ENCODE measurements at regions not wholly inside any gene's neighbourhood (a gene's known extent, or its start where the extent isn't known, plus 50 kb on each side); places are given as distances from the start of the nearest gene placed in this dataset.

DNA sequence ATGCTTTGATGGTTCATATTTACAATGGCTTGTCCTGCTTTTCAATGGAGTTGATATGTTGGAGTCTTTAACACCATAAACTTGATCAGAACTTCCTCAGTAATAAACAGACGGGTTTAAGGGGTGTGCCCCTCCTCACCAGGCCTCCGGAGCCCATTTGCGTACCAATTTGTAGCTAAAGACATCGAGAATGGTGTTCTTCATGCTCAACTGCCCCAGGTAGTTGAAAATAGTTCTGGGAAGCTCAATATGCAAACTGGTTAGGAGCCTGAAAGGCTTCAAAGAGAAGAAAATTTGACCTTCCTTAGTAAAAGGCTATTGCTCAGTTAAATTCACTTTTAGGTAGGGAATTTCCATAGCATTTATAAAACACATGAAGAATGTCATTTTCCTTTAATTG lies 68.1 kb upstream of the RRP15 start:
- H3K36me3 ChIP-seq, result no peaks in the 10 kb centered on the region
- ATAC-seq (no peak), DNase-seq (no peak)
- no peaks in the 10 kb centered on the region for H3K27me3 ChIP-seq
- WGBS (ENCODE audit: insufficient coverage, low coverage, low lambda C conversion rate, missing lambda C conversion rate), result 29% methylated on average over 3 of the region's 4 CpGs
- H3K9me3 ChIP-seq, result no peaks in the 10 kb centered on the region
- intact Hi-C loops (cut with DNase I), result no loop called here
- H3K4me3 ChIP-seq, result no peak overlapping the region
- no peak overlapping the region for H3K27ac ChIP-seq
- no peak for TF ChIP-seq POLR2A (IDR thresholded peaks at IDR 0.05)
- TF ChIP-seq CTCF (IDR thresholded peaks at IDR 0.05), result no peak
- H3K4me1 ChIP-seq, result no peaks in the 10 kb centered on the region

GRCh38 chr1:218219460-218219859 lies 65.6 kb upstream of the RRP15 start:
- intact Hi-C loops (cut with DNase I), result no loop called here
- ATAC-seq, result no peak
- Histone ChIP-seq H3K4me3 (no peak overlapping the region), H3K27ac (no peak overlapping the region), H3K27me3 (no peaks in the 10 kb centered on the region), H3K9me3 (no peaks in the 10 kb centered on the region), H3K4me1 (no peaks in the 10 kb centered on the region), H3K36me3 (no peaks in the 10 kb centered on the region)
- DNase-seq, result no peak
- no peak for TF ChIP-seq POLR2A (IDR thresholded peaks at IDR 0.05)
- no peak for TF ChIP-seq CTCF (IDR thresholded peaks at IDR 0.05)
- WGBS (ENCODE audit: insufficient coverage, low coverage, low lambda C conversion rate, missing lambda C conversion rate), result 44% methylated on average over 2 of the region's 2 CpGs

DNA sequence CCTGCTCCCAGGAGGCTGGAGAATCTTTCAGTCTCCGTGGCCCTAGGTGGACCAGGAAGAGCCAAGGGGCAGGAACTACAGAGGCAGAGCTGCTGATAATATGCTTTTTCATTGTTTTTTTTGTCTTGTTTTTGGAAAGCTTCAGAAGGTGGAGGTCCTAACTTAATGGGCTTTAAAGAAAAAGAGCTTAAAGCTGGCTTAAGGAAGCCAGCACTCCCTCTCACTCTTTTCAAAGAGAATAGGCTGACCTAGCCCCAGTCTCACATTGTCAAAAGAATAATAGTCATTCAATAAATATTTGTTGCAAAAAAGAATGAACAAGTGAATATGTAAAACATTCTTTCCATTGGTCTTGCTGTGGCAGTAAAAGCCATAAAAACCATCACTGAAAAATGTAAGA lies 61.0 kb upstream of the RRP15 start:
- no peak for ATAC-seq

DNA sequence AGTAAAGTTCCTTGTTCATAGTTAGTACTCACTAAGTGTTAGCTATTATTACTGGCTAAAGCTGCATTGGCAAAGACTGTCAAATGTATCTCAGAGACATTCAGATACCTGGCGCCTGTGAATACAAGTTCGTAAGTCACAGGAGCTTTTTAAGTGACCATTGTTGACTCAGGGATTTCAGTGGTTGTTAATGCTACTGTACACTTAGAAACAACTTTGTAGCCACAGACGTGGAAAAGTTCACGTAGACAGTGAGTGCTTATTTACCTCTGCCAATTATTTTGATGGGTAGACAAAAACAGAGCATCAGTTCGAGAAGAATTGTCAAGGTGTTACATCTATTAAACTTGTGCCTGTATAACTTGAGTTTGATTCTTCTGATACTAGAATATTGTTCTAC lies 59.1 kb upstream of the RRP15 start:
- no peaks in the 10 kb centered on the region for H3K27me3 ChIP-seq
- TF ChIP-seq POLR2A (IDR thresholded peaks at IDR 0.05) (no peak), CTCF (IDR thresholded peaks at IDR 0.05) (no peak)
- no peaks in the 10 kb centered on the region for H3K36me3 ChIP-seq
- WGBS (ENCODE audit: insufficient coverage, low coverage, low lambda C conversion rate, missing lambda C conversion rate), result 50% methylated on average over 5 of the region's 5 CpGs
- no peak overlapping the region for H3K4me3 ChIP-seq
- H3K9me3 ChIP-seq, result no peaks in the 10 kb centered on the region
- no peak overlapping the region for H3K27ac ChIP-seq
- DNase-seq (no peak), ATAC-seq (no peak)
- intact Hi-C loops (cut with DNase I), result no loop called here
- H3K4me1 ChIP-seq, result no peaks in the 10 kb centered on the region

More for the DNA sequence above, 61.0 kb upstream of the RRP15 start:
- 11% methylated on average over 1 of the region's 1 CpG for WGBS (ENCODE audit: insufficient coverage, low coverage, low lambda C conversion rate, missing lambda C conversion rate)
- no peak for DNase-seq
- Histone ChIP-seq H3K9me3 (no peaks in the 10 kb centered on the region), H3K4me1 (no peaks in the 10 kb centered on the region), H3K27me3 (no peaks in the 10 kb centered on the region), H3K4me3 (no peak overlapping the region), H3K36me3 (no peaks in the 10 kb centered on the region), H3K27ac (no peak overlapping the region)
- intact Hi-C loops (cut with DNase I), result no loop called here
- TF ChIP-seq POLR2A (IDR thresholded peaks at IDR 0.05) (no peak), CTCF (IDR thresholded peaks at IDR 0.05) (no peak)

Small RNA genes lying in the stretch of these regions (small RNA-seq; reads per million reads assigned to genes)
- gene RNU1-141P, result 0 reads per million in 2 experiments
